Caco-2 (cell line): ENCODE measurements at regions not wholly inside any gene's neighbourhood (a gene's known extent, or its start where the extent isn't known, plus 50 kb on each side); places are given as distances from the start of the nearest gene placed in this dataset.

Experiments
- BruUV-seq: library from RNA; stranded (reverse); fragments of 400-500 nt; replicated peaks from 2 replicates; lab custom pipeline; 2021; lab: Mats Ljungman, UMichigan
- CTCF ChIA-PET: fragments of 300-600 bp; sonication (Branson Sonifier 250); formaldehyde crosslinking; loops from one replicate; lab custom pipeline; 2022; ENCODE audit warnings: antibody characterized with exemption; lab: Charles Lee
- POLR2A ChIA-PET: fragments of 300-600 bp; sonication (Branson Sonifier 250); formaldehyde crosslinking; loops from one replicate; lab custom pipeline; 2022; ENCODE audit warnings: antibody characterized with exemption; lab: Charles Lee
- DNase-seq, 2 experiments: peaks; one replicate each; pipeline versions ENCODE4 v3.0.0 to v3.0.0-alpha.2; 2020 to 2022
- H3K27me3 ChIP-seq: replicated peaks from 2 replicates; pipeline ENCODE4 v1.6.0; 2011; ENCODE audit warnings: low read length; ENCODE audit not compliant: control insufficient read depth, insufficient read depth
- H3K36me3 ChIP-seq: 2 replicates; pipeline ENCODE4 v1.5.1; 2011; ENCODE audit warnings: low read length; ENCODE audit not compliant: control insufficient read depth, insufficient read depth
- H3K4me1 ChIP-seq: fragments of 250-450 bp; sonication (Bioruptor Pico); 2 replicates; pipeline ENCODE4 v1.5.1; 2020; ENCODE audit warnings: mild to moderate bottlenecking
- H3K4me3 ChIP-seq: 2 replicates; pipeline ENCODE4 v1.5.1; 2011; ENCODE audit warnings: low read depth, mild to moderate bottlenecking, control low read depth, low read length
- H3K9me3 ChIP-seq: fragments of 250-450 bp; sonication (Bioruptor Pico); 2 replicates; pipeline ENCODE4 v1.5.1; 2020; ENCODE audit warnings: mild to moderate bottlenecking, moderate library complexity
- H3K27ac Mint-ChIP-seq: one replicate; pipeline ENCODE4 v1.8.0; 2022; ENCODE audit warnings: mixed read lengths; ENCODE audit not compliant: unreplicated experiment
- H3K27me3 Mint-ChIP-seq: one replicate; pipeline ENCODE4 v1.8.0; 2022; ENCODE audit warnings: mixed read lengths; ENCODE audit not compliant: insufficient read depth, unreplicated experiment
- H3K36me3 Mint-ChIP-seq: one replicate; pipeline ENCODE4 v1.8.0; 2022; ENCODE audit warnings: mild to moderate bottlenecking, mixed read lengths; ENCODE audit not compliant: insufficient read depth, unreplicated experiment
- H3K4me1 Mint-ChIP-seq: one replicate; pipeline ENCODE4 v1.8.0; 2022; ENCODE audit warnings: low read depth, mixed read lengths; ENCODE audit not compliant: unreplicated experiment
- H3K4me3 Mint-ChIP-seq: one replicate; pipeline ENCODE4 v1.8.0; 2022; ENCODE audit warnings: mild to moderate bottlenecking, moderate library complexity, mixed read lengths; ENCODE audit not compliant: unreplicated experiment
- H3K9me3 Mint-ChIP-seq: one replicate; pipeline ENCODE4 v1.8.0; 2022; ENCODE audit warnings: mixed read lengths; ENCODE audit not compliant: unreplicated experiment
- intact Hi-C: fragments of 100-400 bp; cut with micrococcal nuclease; formaldehyde crosslinking; loops from one replicate; pipeline ENCODE4 v1.10.0; 2022; ENCODE audit not compliant: unreplicated experiment
- TF ChIP-seq, protein P1 (sequence below), 2 experiments: fragments of 200-600 bp in 1 of 2; IDR thresholded peaks; 1 replicate in 1 of 2; 2 replicates in 1 of 2; pipeline versions ENCODE4 v1.5.1 to v1.8.0; 2011 to 2022; ENCODE audit warnings: antibody characterized with exemption in 1 of 2, control low read depth in 1 of 2, inconsistent platforms in 1 of 2, low read depth in 1 of 2, low read length in 1 of 2, mild to moderate bottlenecking in 1 of 2, moderate library complexity in 1 of 2; ENCODE audit not compliant: insufficient read depth in 1 of 2, severe bottlenecking in 1 of 2, unreplicated experiment in 1 of 2

DNA sequence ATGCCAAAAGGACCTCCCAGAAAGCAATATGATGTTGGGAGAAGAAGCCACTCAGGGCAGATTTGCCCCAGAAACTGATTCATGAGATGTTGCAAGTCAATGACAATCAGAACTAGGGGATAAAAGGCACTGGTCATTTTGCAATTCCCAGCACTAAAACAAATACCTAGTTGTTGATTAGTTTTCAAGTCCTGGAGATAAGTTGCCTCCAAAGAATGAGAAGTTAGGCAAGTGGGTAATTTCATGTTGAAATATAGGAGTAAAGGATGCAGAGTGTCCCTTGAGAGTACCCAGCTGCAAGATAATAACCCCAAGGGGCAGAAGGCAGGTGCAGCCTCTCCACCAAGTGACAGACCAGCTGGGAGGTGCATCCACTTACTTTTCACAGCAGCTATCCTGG lies 363.6 kb downstream of the PBX1 start:
- CTCF ChIA-PET: no interaction called here

DNA sequence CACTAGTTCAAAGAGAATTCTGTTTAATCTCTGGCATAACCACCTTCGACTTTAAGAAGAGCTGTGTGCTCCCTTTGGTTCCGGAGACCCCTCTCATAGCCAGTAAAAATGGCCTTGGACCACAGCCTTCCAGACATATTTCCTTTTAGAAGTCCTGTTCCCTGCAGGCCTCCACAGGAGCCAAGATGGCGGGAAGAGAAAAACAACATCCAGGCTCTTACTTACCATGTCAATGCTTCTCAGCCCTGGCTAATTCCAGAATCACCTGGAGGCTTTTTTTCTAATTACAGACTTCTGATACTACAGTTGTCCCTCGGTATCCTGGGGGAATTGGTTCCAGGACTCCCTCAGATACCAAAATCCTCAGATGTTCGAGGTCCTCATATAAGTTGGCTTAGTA lies 362.5 kb downstream of the PBX1 start:
- H3K27ac Mint-ChIP-seq: no peak overlapping the region
- no peaks in the 10 kb centered on the region for H3K4me1 Mint-ChIP-seq
- peaks cover 9% of the 10 kb centered on the region for H3K27me3 Mint-ChIP-seq
- ChIA-PET CTCF (no interaction called here), POLR2A (no interaction called here)
- H3K4me1 ChIP-seq: no peaks in the 10 kb centered on the region
- H3K4me3 Mint-ChIP-seq: no peak overlapping the region
- H3K4me3 ChIP-seq: no peak overlapping the region
- no peaks in the 10 kb centered on the region for H3K36me3 Mint-ChIP-seq
- no peaks in the 10 kb centered on the region for H3K36me3 ChIP-seq
- intact Hi-C loops: loop anchor here (5.0 kb wide), 1 partner anchor 419 kb away; no protein-coding TSS in a partner anchor
- H3K9me3 Mint-ChIP-seq: no peaks in the 10 kb centered on the region
- H3K27me3 ChIP-seq: no peaks in the 10 kb centered on the region
- BruUV-seq: no TSS peak
- TF ChIP-seq, protein P1, sequence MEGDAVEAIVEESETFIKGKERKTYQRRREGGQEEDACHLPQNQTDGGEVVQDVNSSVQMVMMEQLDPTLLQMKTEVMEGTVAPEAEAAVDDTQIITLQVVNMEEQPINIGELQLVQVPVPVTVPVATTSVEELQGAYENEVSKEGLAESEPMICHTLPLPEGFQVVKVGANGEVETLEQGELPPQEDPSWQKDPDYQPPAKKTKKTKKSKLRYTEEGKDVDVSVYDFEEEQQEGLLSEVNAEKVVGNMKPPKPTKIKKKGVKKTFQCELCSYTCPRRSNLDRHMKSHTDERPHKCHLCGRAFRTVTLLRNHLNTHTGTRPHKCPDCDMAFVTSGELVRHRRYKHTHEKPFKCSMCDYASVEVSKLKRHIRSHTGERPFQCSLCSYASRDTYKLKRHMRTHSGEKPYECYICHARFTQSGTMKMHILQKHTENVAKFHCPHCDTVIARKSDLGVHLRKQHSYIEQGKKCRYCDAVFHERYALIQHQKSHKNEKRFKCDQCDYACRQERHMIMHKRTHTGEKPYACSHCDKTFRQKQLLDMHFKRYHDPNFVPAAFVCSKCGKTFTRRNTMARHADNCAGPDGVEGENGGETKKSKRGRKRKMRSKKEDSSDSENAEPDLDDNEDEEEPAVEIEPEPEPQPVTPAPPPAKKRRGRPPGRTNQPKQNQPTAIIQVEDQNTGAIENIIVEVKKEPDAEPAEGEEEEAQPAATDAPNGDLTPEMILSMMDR (IDR thresholded peaks at IDR 0.05; ENCODE audit: insufficient read depth in 1 of 2, low read depth in 1 of 2, low read length in 1 of 2, severe bottlenecking in 1 of 2, unreplicated experiment in 1 of 2): no peak
- no peak for DNase-seq
- H3K9me3 ChIP-seq: no peaks in the 10 kb centered on the region

More for the DNA sequence above, 363.6 kb downstream of the PBX1 start:
- TF ChIP-seq, protein P1 (IDR thresholded peaks at IDR 0.05; ENCODE audit: insufficient read depth in 1 of 2, low read depth in 1 of 2, low read length in 1 of 2, severe bottlenecking in 1 of 2, unreplicated experiment in 1 of 2): no peak
- POLR2A ChIA-PET: no interaction called here
- no peaks in the 10 kb centered on the region for H3K36me3 ChIP-seq
- no peaks in the 10 kb centered on the region for H3K27me3 ChIP-seq
- BruUV-seq: no TSS peak
- H3K4me3 Mint-ChIP-seq: no peak overlapping the region
- DNase-seq: peak in 1 of 2 experiments; percentile 10
- H3K27ac Mint-ChIP-seq: no peak overlapping the region
- H3K36me3 Mint-ChIP-seq: no peaks in the 10 kb centered on the region
- no peaks in the 10 kb centered on the region for H3K4me1 Mint-ChIP-seq
- H3K27me3 Mint-ChIP-seq: peaks cover 9% of the 10 kb centered on the region
- H3K9me3 Mint-ChIP-seq: no peaks in the 10 kb centered on the region
- H3K4me1 ChIP-seq: no peaks in the 10 kb centered on the region
- H3K9me3 ChIP-seq: no peaks in the 10 kb centered on the region
- intact Hi-C loops: loop anchor here (5.0 kb wide), 1 partner anchor 420 kb away; no protein-coding TSS in a partner anchor
- H3K4me3 ChIP-seq: no peak overlapping the region

DNA sequence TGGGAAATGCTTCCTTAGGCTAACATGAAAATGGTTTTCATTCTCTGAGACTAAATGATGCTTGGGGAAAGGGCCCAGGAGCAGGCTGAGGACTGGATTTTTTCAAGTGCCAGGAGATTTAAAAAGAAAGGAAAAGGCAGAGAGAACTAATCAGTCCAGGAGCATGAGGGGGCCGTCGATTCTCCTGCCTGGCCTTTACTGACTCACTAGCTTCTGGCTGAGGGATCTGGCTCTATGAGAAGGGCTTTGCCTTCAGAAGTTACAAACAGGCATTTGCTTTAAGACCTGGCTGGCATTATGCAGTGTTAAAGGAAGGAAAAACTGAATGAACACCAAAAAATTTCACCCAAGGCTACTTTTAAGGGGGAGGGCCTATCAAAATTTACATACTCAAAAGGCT lies 359.2 kb downstream of the PBX1 start:
- no peak overlapping the region for H3K27ac Mint-ChIP-seq
- Histone ChIP-seq H3K9me3 (no peaks in the 10 kb centered on the region), H3K4me1 (no peaks in the 10 kb centered on the region), H3K36me3 (no peaks in the 10 kb centered on the region), H3K27me3 (no peaks in the 10 kb centered on the region), H3K4me3 (no peak overlapping the region)
- no peaks in the 10 kb centered on the region for H3K36me3 Mint-ChIP-seq
- no peaks in the 10 kb centered on the region for H3K9me3 Mint-ChIP-seq
- H3K27me3 Mint-ChIP-seq: peaks cover 12% of the 10 kb centered on the region
- CTCF ChIA-PET: no interaction called here
- POLR2A ChIA-PET: no interaction called here
- TF ChIP-seq, protein P1 (IDR thresholded peaks at IDR 0.05; ENCODE audit: insufficient read depth in 1 of 2, low read depth in 1 of 2, low read length in 1 of 2, severe bottlenecking in 1 of 2, unreplicated experiment in 1 of 2): no peak
- intact Hi-C loops: no loop called here
- no peak overlapping the region for H3K4me3 Mint-ChIP-seq
- H3K4me1 Mint-ChIP-seq: no peaks in the 10 kb centered on the region
- no TSS peak for BruUV-seq
- no peak for DNase-seq
